Mammary epithelial cell (primary cell): ENCODE measurements at regions not wholly inside any gene's neighbourhood (a gene's known extent, or its start where the extent isn't known, plus 50 kb on each side); places are given as distances from the start of the nearest gene placed in this dataset.

Experiments
- CTCF ChIP-seq, 2 donors: IDR thresholded peaks in 1 of 2; conservative IDR thresholded peaks in 1 of 2; 2 replicates each; pipeline ENCODE4 v1.5.1; 2011 to 2012; ENCODE audit warnings: inconsistent platforms in 2 of 2, low read length in 2 of 2, mild to moderate bottlenecking in 2 of 2, control low read depth in 1 of 2, low read depth in 1 of 2; ENCODE audit not compliant: insufficient read depth in 1 of 2; ENCODE audit errors: extremely low read depth in 1 of 2
- EZH2 ChIP-seq: IDR thresholded peaks from 2 replicates; pipeline ENCODE4 v1.6.1; 2012; ENCODE audit warnings: low read length, inconsistent platforms, borderline replicate concordance

GRCh38 chr2:138430181-138430580 is 71.4 kb upstream of the SPOPL start:
- TF ChIP-seq CTCF (conservative IDR thresholded peaks at IDR 0.05 in 1 of 2, IDR thresholded peaks at IDR 0.05 in 1 of 2; ENCODE audit: extremely low read depth in 1 of 2, insufficient read depth in 1 of 2, low read depth in 1 of 2, low read length in 2 of 2): no peak
- TF ChIP-seq EZH2: no peak
